ENCODE measurements at regions not wholly inside any gene's neighbourhood (a gene's known extent, or its start where the extent isn't known, plus 50 kb on each side); places are given as distances from the start of the nearest gene placed in this dataset.

- H3K4me3 ChIP-seq (ENCODE audit: insufficient read depth, low read length, poor library complexity, severe bottlenecking): no peak overlapping the region
- H3K9ac ChIP-seq (ENCODE audit: low read length): no peak overlapping the region
- H3K9me2 ChIP-seq (replicated peaks; ENCODE audit: insufficient read depth, low read length): no peaks in the 10 kb centered on the region
- no peaks in the 10 kb centered on the region for H3K79me2 ChIP-seq (ENCODE audit: insufficient read depth, low read length)
- H3K27me3 ChIP-seq (ENCODE audit: low read length): no peaks in the 10 kb centered on the region
- no peaks in the 10 kb centered on the region for H3K36me3 ChIP-seq (ENCODE audit: low read length)
- no peaks in the 10 kb centered on the region for H3F3A ChIP-seq (ENCODE audit: insufficient read depth)
- no peak overlapping the region for H3K27ac ChIP-seq (ENCODE audit: low read depth, low read length)
- no peak overlapping the region for H2AFZ ChIP-seq (ENCODE audit: low read depth, low read length, severe bottlenecking)
- no peak overlapping the region for H3K4me2 ChIP-seq (ENCODE audit: low read depth, low read length, poor library complexity, severe bottlenecking)
- TF ChIP-seq EZH2phosphoT487 (conservative IDR thresholded peaks at IDR 0.05; ENCODE audit: low read length): no peak
- TF ChIP-seq, protein P1, sequence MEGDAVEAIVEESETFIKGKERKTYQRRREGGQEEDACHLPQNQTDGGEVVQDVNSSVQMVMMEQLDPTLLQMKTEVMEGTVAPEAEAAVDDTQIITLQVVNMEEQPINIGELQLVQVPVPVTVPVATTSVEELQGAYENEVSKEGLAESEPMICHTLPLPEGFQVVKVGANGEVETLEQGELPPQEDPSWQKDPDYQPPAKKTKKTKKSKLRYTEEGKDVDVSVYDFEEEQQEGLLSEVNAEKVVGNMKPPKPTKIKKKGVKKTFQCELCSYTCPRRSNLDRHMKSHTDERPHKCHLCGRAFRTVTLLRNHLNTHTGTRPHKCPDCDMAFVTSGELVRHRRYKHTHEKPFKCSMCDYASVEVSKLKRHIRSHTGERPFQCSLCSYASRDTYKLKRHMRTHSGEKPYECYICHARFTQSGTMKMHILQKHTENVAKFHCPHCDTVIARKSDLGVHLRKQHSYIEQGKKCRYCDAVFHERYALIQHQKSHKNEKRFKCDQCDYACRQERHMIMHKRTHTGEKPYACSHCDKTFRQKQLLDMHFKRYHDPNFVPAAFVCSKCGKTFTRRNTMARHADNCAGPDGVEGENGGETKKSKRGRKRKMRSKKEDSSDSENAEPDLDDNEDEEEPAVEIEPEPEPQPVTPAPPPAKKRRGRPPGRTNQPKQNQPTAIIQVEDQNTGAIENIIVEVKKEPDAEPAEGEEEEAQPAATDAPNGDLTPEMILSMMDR (IDR thresholded peaks at IDR 0.05; ENCODE audit: insufficient read depth, low read length, poor library complexity, severe bottlenecking): no peak
- no peaks in the 10 kb centered on the region for H4K20me1 ChIP-seq (ENCODE audit: low read depth, low read length)
- H3K9me3 ChIP-seq (ENCODE audit: insufficient read depth, low read length): no peaks in the 10 kb centered on the region
Observed at GRCh38 chr20:50299325-50299629, 108.6 kb downstream of the CEBPB start.

- Histone ChIP-seq H3K9me3 (ENCODE audit: insufficient read depth, low read length) (no peaks in the 10 kb centered on the region), H3K27me3 (ENCODE audit: low read length) (no peaks in the 10 kb centered on the region), H3K4me3 (ENCODE audit: insufficient read depth, low read length, poor library complexity, severe bottlenecking) (no peak overlapping the region), H3K4me2 (ENCODE audit: low read depth, low read length, poor library complexity, severe bottlenecking) (no peak overlapping the region), H3F3A (ENCODE audit: insufficient read depth) (no peaks in the 10 kb centered on the region), H3K9me2 (replicated peaks; ENCODE audit: insufficient read depth, low read length) (no peaks in the 10 kb centered on the region), H3K27ac (ENCODE audit: low read depth, low read length) (no peak overlapping the region), H4K20me1 (ENCODE audit: low read depth, low read length) (no peaks in the 10 kb centered on the region), H3K79me2 (ENCODE audit: insufficient read depth, low read length) (no peaks in the 10 kb centered on the region), H2AFZ (ENCODE audit: low read depth, low read length, severe bottlenecking) (no peak overlapping the region), H3K36me3 (ENCODE audit: low read length) (no peaks in the 10 kb centered on the region), H3K9ac (ENCODE audit: low read length) (no peak overlapping the region)
- TF ChIP-seq, protein P1 (IDR thresholded peaks at IDR 0.05; ENCODE audit: insufficient read depth, low read length, poor library complexity, severe bottlenecking): no peak
- no peak for TF ChIP-seq EZH2phosphoT487 (conservative IDR thresholded peaks at IDR 0.05; ENCODE audit: low read length)
Observed at GRCh38 chr20:50301165-50301564, 110.5 kb downstream of the CEBPB start.

- Histone ChIP-seq H4K20me1 (ENCODE audit: low read depth, low read length) (no peaks in the 10 kb centered on the region), H3K9me2 (replicated peaks; ENCODE audit: insufficient read depth, low read length) (no peaks in the 10 kb centered on the region), H3K4me2 (ENCODE audit: low read depth, low read length, poor library complexity, severe bottlenecking) (no peak overlapping the region), H3K4me3 (ENCODE audit: insufficient read depth, low read length, poor library complexity, severe bottlenecking) (no peak overlapping the region), H2AFZ (ENCODE audit: low read depth, low read length, severe bottlenecking) (no peak overlapping the region), H3K79me2 (ENCODE audit: insufficient read depth, low read length) (no peaks in the 10 kb centered on the region), H3K36me3 (ENCODE audit: low read length) (no peaks in the 10 kb centered on the region), H3K27me3 (ENCODE audit: low read length) (no peaks in the 10 kb centered on the region), H3K27ac (ENCODE audit: low read depth, low read length) (no peak overlapping the region), H3F3A (ENCODE audit: insufficient read depth) (no peaks in the 10 kb centered on the region), H3K9me3 (ENCODE audit: insufficient read depth, low read length) (no peaks in the 10 kb centered on the region), H3K9ac (ENCODE audit: low read length) (no peak overlapping the region)
- TF ChIP-seq, protein P1 (IDR thresholded peaks at IDR 0.05; ENCODE audit: insufficient read depth, low read length, poor library complexity, severe bottlenecking): no peak
- TF ChIP-seq EZH2phosphoT487 (conservative IDR thresholded peaks at IDR 0.05; ENCODE audit: low read length): no peak
Observed at GRCh38 chr20:50301712-50302111, 111.1 kb downstream of the CEBPB start.

All from SU-DHL-6 (cell line).